GM12865 (cell line): ENCODE measurements at regions not wholly inside any gene's neighbourhood (a gene's known extent, or its start where the extent isn't known, plus 50 kb on each side); places are given as distances from the start of the nearest gene placed in this dataset.

ENCODE experiments used
- DNase-seq: peaks from one replicate; pipeline ENCODE4 v3.0.0; 2010; ENCODE audit warnings: low read depth
- H3K4me3 ChIP-seq: 2 replicates; pipeline ENCODE4 v1.5.1; 2011; ENCODE audit warnings: mild to moderate bottlenecking, low read depth, low read length, control low read depth
- TF ChIP-seq, protein P1 (sequence below): IDR thresholded peaks from 2 replicates; pipeline ENCODE4 v1.5.1; 2011; ENCODE audit warnings: low read length, control low read depth, low read depth, inconsistent platforms; ENCODE audit not compliant: insufficient read depth; ENCODE audit errors: missing control alignments

DNA sequence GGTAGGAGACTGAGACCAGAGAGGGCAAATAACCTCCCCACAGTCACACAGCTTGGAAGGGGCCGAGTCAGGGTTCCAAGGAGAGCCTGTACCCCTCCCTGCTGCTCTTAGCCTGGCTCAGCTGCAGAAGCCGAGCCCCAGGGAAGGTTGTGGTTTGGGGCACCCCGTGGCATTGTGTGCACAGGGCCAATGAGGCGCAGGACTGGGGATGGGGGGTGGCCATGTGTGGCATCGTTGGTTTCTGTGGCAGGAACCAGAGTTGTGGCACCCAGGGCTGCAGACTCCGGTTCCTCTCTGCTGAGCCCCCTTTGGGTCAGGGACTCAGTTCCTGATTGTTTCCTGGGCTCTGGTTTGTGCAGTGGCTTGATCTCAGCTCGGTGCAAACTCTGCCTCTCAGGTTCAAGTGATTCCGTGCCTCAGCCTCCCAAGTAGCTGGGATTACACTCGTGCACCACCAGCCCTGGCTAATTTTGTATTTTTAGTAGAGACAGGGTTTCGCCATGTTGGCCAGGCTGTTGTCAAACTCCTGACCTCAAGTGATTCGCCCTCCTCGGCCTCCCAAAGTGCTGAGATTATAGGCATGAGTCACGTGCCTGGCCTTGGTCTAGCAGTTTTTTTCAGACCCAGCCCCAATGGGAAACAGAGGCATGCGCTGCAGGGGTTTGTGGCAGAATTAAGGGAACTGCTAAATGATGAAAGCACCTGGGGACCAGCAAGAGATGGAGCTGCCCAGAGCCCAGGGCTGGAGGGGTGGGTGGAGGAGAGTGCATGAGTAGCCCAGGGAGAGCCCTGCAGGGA lies 221.0 kb upstream of the SULF2 start:
- peak; percentile 45 for DNase-seq
- TF ChIP-seq, protein P1, sequence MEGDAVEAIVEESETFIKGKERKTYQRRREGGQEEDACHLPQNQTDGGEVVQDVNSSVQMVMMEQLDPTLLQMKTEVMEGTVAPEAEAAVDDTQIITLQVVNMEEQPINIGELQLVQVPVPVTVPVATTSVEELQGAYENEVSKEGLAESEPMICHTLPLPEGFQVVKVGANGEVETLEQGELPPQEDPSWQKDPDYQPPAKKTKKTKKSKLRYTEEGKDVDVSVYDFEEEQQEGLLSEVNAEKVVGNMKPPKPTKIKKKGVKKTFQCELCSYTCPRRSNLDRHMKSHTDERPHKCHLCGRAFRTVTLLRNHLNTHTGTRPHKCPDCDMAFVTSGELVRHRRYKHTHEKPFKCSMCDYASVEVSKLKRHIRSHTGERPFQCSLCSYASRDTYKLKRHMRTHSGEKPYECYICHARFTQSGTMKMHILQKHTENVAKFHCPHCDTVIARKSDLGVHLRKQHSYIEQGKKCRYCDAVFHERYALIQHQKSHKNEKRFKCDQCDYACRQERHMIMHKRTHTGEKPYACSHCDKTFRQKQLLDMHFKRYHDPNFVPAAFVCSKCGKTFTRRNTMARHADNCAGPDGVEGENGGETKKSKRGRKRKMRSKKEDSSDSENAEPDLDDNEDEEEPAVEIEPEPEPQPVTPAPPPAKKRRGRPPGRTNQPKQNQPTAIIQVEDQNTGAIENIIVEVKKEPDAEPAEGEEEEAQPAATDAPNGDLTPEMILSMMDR = no peak
- H3K4me3 ChIP-seq = no peak overlapping the region

DNA sequence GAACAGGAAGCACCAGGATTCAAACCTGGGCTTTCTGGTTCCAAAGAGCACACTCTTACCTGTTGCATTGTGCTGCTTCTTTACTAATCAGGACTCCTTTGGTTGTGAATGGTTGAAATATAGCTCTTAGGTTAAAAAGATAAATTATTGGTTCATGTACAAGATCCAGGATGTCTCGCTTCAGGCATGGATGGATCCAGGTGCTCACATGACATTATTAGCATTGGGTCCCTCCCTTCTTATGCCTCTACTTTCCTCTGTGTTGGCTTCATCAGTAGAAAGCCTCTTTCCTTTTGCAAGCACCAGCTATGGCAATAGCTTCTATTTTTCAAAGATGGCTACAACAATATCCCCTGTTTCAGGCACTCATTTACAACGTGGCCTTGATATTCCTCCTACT lies 217.7 kb upstream of the SULF2 start:
- DNase-seq = no peak
- H3K4me3 ChIP-seq = no peak overlapping the region
- TF ChIP-seq, protein P1 = no peak

DNA sequence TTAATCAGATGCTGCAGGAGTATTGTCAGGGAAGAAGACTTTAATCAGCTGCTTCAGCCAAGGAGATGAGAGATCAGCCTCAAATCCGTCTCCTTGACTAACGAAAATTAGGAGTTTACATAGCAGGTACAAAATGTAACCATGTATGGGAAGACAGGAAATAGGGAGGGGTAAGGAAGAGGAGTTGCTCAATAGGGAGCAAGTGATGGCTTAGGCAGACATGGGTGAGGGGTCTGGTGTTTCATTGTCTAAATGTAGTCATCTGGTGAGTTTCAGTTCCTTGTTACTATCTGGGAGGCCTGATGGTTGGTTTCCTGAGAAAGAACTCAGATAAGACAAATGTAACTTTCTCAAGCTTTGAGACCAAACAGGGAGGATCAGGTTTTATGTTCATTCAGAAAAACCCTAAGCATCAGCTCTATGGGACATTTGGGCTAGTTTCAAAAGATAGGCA lies 217.3 kb upstream of the SULF2 start:
- no peak overlapping the region for H3K4me3 ChIP-seq
- TF ChIP-seq, protein P1 = no peak
- peak; percentile 86 for DNase-seq

DNA sequence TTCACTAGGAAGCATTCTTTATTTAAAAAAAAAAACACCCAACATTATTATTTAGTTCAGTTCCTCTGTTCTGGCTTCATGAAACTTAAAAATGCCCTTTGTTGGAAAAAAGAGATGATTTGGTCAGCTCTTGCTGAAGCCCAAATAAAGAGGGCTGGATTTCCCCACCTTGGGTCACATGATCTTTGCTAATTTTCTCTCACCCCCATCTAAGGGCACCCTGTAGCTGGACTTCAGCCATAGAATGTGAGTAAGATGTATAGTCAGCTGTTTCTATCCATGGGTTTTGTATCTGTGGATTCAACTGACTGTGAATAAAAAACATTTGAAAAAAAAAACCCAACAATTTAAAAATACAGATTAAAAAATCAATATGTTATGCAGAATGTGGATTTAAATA lies 213.9 kb upstream of the SULF2 start:
- TF ChIP-seq, protein P1 = no peak
- DNase-seq = no peak
- H3K4me3 ChIP-seq = no peak overlapping the region

DNA sequence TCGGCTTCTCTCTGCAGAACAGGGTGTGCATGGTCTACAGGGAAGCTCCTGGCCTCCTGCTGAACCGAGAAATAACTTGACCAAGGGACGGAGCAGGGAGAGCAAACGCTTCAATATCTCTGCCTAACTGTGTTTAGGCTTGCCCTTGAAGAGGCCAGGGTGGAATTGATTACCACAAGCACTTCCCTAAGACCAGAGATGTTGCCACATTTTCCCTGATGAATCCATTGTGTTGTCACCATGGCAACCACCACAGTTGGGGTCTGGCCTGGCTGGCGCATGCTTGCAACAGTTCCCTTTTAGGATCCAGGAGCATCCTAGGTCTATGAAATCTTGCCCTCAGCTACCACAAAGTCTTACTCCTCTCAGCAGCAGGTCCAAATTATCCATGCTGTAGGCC lies 213.5 kb upstream of the SULF2 start:
- TF ChIP-seq, protein P1 = no peak
- H3K4me3 ChIP-seq = no peak overlapping the region
- DNase-seq = no peak

DNA sequence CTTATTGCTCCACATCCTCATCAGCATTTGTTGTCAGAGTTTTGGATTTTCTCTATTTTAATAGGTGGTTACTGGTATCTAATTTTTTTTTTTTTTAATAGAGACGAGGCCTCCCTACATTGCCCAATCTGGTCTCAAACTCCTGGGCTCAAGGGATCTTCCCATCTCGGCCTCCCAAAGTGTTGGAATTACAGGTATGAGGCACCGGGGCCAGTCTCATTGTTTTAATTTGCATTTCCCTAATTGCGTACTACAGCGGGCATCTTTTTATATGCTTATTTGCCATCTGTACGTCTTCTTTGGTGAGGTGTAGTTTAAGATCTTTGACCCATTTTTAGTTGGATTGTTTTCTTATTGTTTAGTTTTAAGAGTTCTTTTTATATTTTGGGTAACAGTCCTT lies 210.4 kb upstream of the SULF2 start:
- TF ChIP-seq, protein P1 = no peak
- H3K4me3 ChIP-seq = no peak overlapping the region
- no peak for DNase-seq

DNA sequence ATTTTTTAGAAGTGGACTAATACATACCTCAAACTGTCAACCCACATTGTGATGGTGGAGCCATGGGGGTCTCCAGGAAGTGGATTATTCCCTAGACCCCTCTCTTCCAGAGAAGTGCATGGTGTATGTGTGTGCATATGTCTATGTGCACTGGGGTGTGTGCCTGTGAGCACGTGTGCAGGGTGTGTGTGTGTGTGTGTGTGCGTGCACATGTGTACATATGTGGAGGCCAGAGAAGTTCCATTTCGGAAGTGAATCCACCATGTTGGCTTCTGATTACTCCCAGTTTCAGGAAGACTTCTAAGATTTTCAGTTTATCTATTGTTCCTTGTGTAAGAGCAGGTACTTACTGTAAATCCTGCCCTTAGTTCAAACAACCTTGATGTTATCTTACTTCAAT lies 208.5 kb upstream of the SULF2 start:
- no peak overlapping the region for H3K4me3 ChIP-seq
- TF ChIP-seq, protein P1 = no peak
- DNase-seq = no peak
